T follicular helper cell (primary cell): ENCODE measurements at regions not wholly inside any gene's neighbourhood (a gene's known extent, or its start where the extent isn't known, plus 50 kb on each side); places are given as distances from the start of the nearest gene placed in this dataset.

ENCODE experiments used
- DNase-seq: peaks from one replicate; pipeline ENCODE4 v3.0.0-alpha.2; 2020; ENCODE audit warnings: low read depth

GRCh38 chr16:5442986-5443385, 345.4 kb upstream of the EEF2KMT start:
- no peak for DNase-seq

GRCh38 chr16:5442054-5442453, 344.5 kb upstream of the EEF2KMT start:
- DNase-seq = no peak

GRCh38 chr16:5438591-5438990, 341.0 kb upstream of the EEF2KMT start:
- DNase-seq = no peak

GRCh38 chr16:5433587-5433986, 336.0 kb upstream of the EEF2KMT start:
- DNase-seq = no peak

- no peak for DNase-seq
Observed at GRCh38 chr16:5432166-5432565, 334.6 kb upstream of the EEF2KMT start.

DNA sequence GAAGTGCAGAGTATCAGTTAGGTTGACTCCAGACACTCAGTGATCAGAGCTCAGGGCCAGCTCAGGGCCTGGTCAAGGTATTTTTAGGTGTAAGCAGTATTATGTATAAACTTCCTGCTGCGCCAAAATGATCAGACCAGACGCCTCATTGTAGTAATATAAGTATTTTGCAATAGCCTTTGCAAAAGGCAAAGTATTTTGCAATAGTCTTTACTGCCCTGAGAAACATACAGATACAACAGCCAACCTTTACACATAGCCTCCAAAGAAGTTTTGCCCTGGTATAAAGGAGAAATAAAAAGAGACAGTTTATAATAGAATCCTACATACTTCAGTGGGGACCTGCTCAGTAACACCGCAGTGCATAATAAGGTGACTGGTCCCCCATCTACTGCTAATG, 333.0 kb upstream of the EEF2KMT start:
- no peak for DNase-seq

GRCh38 chr16:5428932-5429331, 331.3 kb upstream of the EEF2KMT start:
- no peak for DNase-seq

DNA sequence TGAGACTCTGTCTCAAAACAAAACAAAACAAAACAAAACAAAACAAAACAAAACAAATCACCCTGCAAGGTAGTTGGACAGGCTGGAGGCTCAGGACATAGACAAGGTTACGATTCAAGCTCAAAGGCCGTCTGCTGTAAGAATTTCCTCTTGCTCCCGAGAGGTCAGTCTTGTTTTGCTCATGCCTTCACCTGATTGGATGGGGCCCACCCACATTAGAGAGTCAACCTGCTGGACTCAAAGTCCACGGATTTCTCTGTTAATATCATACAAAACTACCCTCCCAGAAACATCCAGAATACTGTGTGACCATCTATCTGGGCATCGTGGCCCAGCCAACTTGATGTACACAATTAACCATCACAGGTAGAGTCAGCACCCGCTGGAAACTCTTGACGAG, 330.0 kb upstream of the EEF2KMT start:
- DNase-seq = no peak

DNA sequence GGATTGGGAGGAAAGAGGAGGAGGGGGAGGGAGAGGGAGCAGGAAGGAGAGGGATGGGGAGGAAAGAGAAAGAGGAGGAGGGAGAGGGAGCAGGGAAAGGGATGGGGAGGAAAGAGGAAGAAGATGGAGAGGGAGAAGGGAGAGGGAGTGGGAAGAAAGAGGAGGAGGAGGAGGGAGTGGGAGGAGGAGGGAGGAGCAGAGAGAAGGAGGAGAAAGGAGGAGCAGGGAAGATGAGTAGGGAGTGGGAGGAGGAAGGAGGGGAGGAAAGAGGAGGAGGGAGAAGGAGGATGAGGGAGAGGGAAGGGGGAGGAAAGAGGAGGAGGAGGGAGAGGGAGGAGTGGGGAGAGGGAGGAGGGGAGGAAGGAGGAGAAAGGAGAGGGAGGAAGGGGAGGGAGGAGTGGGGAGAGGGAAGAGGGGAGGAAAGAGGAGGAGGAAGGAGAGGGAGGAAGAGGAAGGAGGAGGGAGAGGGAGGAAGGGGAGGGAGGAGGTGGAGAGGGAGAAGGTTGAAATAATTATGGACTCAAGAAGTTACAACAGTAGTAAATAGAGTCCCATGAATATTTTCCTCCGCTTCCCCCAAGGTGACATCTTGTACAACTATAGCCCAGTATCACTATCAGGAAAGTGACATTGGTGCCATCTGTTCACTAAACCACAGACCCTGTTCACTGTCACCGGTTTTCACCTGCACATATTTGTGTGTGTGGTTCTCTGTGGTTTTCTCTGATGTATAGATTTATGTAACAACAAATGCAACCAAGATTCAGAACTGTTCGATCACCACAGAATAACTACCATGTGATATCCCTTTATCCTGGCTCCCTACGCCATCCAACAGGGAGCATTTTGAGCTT, 325.3 kb upstream of the EEF2KMT start:
- no peak for DNase-seq

- DNase-seq = no peak
Observed at GRCh38 chr16:5422047-5422446, 324.5 kb upstream of the EEF2KMT start.

DNA sequence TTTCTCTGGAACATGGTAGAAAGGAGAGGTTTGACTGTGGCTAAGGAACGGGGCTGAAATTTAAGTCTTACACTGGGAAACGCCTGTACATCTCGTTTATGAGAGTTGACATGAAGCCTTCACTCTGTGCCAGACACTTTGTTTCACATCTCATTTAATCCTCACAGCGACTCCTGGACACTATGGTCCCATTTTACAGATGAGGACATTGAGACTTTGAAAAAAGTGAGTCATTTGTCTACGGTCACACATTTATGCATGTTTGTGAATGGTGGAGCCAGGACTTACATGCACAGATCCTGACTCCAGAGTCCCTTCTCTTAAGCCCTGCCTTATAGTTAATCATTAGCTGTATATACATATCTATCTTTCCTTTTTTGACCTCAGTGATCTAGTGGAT, 318.4 kb upstream of the EEF2KMT start:
- DNase-seq = no peak

- no peak for DNase-seq
Observed at GRCh38 chr16:5415123-5415522, 317.5 kb upstream of the EEF2KMT start.

GRCh38 chr16:5412731-5413130, 315.1 kb upstream of the EEF2KMT start:
- DNase-seq = no peak

DNA sequence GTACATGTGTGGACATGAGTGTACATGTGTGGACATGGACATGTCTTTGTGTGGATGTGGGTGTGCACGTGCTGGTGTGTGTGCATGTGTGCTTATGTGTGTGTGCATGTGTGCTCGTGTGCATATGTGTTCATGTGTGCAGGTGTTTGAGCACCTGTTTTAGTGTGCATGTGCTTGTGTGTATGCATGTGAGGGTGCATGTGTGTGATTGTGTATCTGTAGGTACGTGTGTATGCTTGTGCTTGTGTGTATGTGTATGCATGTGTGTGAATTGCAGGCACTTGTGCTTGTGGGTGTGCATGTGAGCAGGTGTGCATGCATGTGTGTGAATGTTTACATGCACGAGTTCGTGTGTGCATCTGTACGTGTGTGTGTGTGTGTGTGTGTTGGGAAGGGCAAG, 300.6 kb upstream of the EEF2KMT start:
- DNase-seq = no peak

- no peak for DNase-seq
Observed at GRCh38 chr16:5396880-5397279, 299.3 kb upstream of the EEF2KMT start.

DNA sequence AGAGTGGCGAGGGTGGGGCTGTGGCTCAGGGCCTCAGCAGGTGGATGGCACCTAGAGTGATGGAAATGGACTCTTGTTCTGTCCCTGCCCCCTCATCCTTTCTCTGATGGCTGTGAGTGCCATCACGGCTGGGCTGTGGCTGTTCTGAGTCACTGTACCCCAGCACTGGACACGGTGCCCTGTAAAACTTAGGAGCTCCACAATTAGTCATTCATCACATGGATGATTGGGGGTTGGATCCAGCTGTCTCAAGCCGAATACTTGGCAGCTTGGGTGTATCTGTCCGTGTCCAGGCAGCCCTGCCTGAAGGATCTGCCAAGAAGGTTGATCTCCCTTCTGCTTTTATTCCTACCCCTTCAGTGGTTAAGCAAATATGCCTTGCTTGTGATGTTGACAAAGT, 295.5 kb upstream of the EEF2KMT start:
- no peak for DNase-seq

- DNase-seq = no peak
Observed at GRCh38 chr16:5386989-5387388, 289.4 kb upstream of the EEF2KMT start.

DNA sequence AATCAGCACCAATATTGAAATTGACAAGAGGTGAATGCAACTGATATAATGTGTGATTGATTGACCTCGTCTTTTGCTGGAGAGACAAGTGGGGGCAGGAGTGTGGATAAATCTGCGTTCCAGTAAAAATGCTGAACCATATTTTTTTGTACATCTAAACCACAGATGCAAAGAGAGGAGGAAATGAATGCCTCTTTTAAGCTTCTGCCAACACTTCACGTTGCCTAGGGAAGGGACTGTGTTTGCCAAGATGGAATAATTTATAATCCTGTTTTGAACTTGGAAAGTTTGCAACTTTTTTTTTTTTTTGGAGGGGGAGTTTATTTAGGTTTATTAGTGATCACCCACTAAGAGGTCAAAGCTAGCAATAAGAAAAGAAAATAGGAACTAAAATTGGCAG, 288.2 kb upstream of the EEF2KMT start:
- no peak for DNase-seq

- DNase-seq = no peak
Observed at GRCh38 chr16:5385115-5385514, 287.5 kb upstream of the EEF2KMT start.

DNA sequence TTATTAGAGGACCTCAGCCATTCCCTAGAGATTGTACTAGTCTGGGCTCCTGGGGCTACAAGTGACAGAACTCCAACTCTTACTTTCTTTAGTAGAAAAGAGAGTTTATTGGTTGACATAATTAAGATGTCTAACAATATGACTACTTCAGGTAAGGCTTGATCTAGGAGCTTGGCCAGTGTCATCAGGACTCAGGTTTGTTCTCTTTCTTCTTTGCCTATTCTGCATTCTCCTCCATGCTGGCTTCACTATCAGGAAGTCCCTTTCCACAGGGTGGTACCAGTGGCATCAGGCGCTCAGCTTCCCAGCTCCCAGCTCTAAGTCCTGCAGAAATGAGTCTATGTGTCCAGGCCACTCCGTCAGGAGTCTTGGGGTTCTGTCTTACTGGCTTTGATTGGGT, 286.1 kb upstream of the EEF2KMT start:
- no peak for DNase-seq

DNA sequence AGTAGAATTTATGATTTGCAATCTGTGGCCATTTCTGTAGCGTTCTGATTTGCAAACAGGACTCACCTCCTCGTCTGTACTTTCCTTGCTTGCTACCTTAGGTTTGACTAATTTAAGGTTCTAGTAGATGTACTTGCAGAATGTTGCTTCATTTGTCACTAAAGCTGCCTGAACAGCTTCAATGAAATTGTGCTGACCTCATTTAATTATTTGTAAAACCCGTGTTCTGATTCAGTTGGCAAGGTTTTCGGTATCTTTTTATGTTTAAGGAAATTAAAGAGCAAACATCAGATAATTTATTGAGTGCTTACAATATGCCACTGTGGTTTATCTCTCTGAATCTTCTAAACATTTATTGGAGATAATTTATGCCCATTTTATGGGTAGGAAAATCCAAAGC, 284.9 kb upstream of the EEF2KMT start:
- no peak for DNase-seq

GRCh38 chr16:5381481-5381880, 283.9 kb upstream of the EEF2KMT start:
- DNase-seq = no peak

- no peak for DNase-seq
Observed at GRCh38 chr16:5379954-5380353, 282.4 kb upstream of the EEF2KMT start.

DNA sequence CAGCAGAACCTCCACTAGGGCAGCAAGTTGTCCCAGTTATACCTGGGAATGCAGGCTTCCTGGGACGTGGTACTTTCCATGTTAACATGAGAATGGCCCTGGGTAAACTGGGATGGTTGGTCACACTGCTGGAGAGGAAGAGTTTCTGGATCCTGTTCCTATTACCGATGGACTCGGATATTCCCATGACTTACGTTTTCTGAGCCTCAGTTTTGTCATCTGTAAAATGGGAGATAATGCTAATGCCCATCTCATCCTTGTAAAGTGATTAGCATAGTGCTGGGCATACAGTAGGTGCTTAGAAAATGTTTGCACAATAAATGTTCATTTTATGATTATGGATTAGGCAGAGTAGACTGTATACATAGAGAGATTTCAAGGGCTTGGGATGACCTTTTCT, 280.9 kb upstream of the EEF2KMT start:
- DNase-seq = no peak
